Heart left ventricle (tissue), 16 donors: ENCODE measurements at regions not wholly inside any gene's neighbourhood (a gene's known extent, or its start where the extent isn't known, plus 50 kb on each side); places are given as distances from the start of the nearest gene placed in this dataset.

Source experiments
- ATAC-seq, 4 donors: fragments of 200-7000 bp; cut with Tn5 transposase; one replicate each; pipeline ENCODE4 v1.9.1; 2020 to 2022; ENCODE audit warnings: moderate library complexity in 4 of 4, mild to moderate bottlenecking in 3 of 4, moderate number of reproducible peaks in 1 of 4
- DNase-seq, 5 donors: peaks; one replicate each; pipeline ENCODE4 v3.0.0-alpha.2; 2020
- H3K27ac ChIP-seq, 12 donors: fragments of 200-600 bp; sonication (generic) in 4 of 12; one replicate each; pipeline versions ENCODE4 v1.5.0 to v1.8.0; 2016 to 2022; ENCODE audit warnings: mild to moderate bottlenecking in 2 of 12
- H3K27me3 ChIP-seq, 9 donors: fragments of 200-600 bp; sonication (generic) in 2 of 9; one replicate each; pipeline versions ENCODE4 v1.5.1 to v1.8.0; 2016 to 2022; ENCODE audit warnings: mild to moderate bottlenecking in 3 of 9
- H3K36me3 ChIP-seq, 9 donors: fragments of 200-600 bp; sonication (generic) in 2 of 9; one replicate each; pipeline versions ENCODE4 v1.5.0 to v1.8.0; 2018 to 2022; ENCODE audit warnings: mild to moderate bottlenecking in 2 of 9
- H3K4me1 ChIP-seq, 12 donors: fragments of 200-600 bp; sonication (generic) in 4 of 12; one replicate each; pipeline versions ENCODE4 v1.5.0 to v1.8.0; 2016 to 2022; ENCODE audit warnings: mild to moderate bottlenecking in 3 of 12
- H3K4me3 ChIP-seq, 12 donors: fragments of 200-600 bp; sonication (generic) in 4 of 12; one replicate each; pipeline versions ENCODE4 v1.5.0 to v1.8.0; 2017 to 2022; ENCODE audit warnings: mild to moderate bottlenecking in 9 of 12, moderate library complexity in 4 of 12
- H3K9me3 ChIP-seq, 12 donors: fragments of 200-600 bp; sonication (generic) in 4 of 12; one replicate each; pipeline versions ENCODE4 v1.5.0 to v1.8.0; 2016 to 2022; ENCODE audit warnings: mild to moderate bottlenecking in 1 of 12
- CTCF ChIP-seq, 12 donors: fragments of 200-600 bp; sonication (generic) in 4 of 12; IDR thresholded peaks; one replicate each; pipeline versions ENCODE4 v1.5.0 to v1.8.0; 2018 to 2022; ENCODE audit warnings: antibody characterized with exemption in 12 of 12, mild to moderate bottlenecking in 5 of 12
- POLR2A ChIP-seq, 2 donors: fragments of 450-650 bp; IDR thresholded peaks; one replicate each; pipeline ENCODE4 v1.6.1; 2017; ENCODE audit warnings: antibody characterized with exemption in 2 of 2, mild to moderate bottlenecking in 2 of 2, moderate library complexity in 2 of 2
- WGBS, 4 donors: extraction: QIAGEN DNeasy Blood & Tissue Kit in 2 of 4; methylation state at CpG; one replicate each; pipeline versions ENCODE4 v1.1.5 to v1.1.7; 2013 to 2018; 5-methylcytosine and 5-hydroxymethylcytosine counted together
- intact Hi-C, 10 donors: fragments of 100-400 bp; cut with DNase I; formaldehyde crosslinking; loops; one replicate each; pipeline versions ENCODE4 v1.11.1 to v1.14.2; 2022
- donor health status: ischemic (EF 13 %, LVEDD 7.1; RV severe dilation, severe dysfunction).
- donor health status: healthy with polysubstance abuse.
- donor health status: DM: no; HTN: yes; CAD: no.
- donor health status: DM: no; HTN: no; CAD: no.
- donor health status: ischemic (EF 25% LVEDD 6.9; RV normal size, moderate dysfunction).
- donor health status: ischemic (EF 25% LVEDD 5.7; RV mildly dilated, moderate dysfunction).
- donor health status: healthy.
- donor health status: DM: yes; HTN: yes; CAD: no.
- donor health status: ischemic (EF 35%, LVEDD 5.7; RV mildly dilated, moderate dysfunction).
- donor health status: nonischemic (EF 11% LVEDD 7.7; RV severe dilation, severe dysfunction).
- donor health status: DM: yes; HTN: yes; CAD: no.
- donor health status: PGD.
- donor health status: ischemic (EF 29% LVEDD 5.4; RV normal size, mild dysfunction).
- donor health status: nonischemic (EF 23%, LVEDD 6.1; RV moderate dilation, normal function).

GRCh38 chr11:109945626-109946321 is 147.4 kb upstream of the ZC3H12C start:
- no peak for TF ChIP-seq POLR2A (IDR thresholded peaks at IDR 0.05)
- no peak for TF ChIP-seq CTCF (IDR thresholded peaks at IDR 0.05)
- no peaks in the 10 kb centered on the region for H3K36me3 ChIP-seq
- peak overlapping the region in 5 of 12 donors; percentile 44 to 77 (median 71) for H3K27ac ChIP-seq
- no peak for DNase-seq
- H3K9me3 ChIP-seq: no peaks in the 10 kb centered on the region
- no peaks in the 10 kb centered on the region for H3K27me3 ChIP-seq
- peaks cover 0 to 12% (median 4%) of the 10 kb centered on the region in 12 donors for H3K4me1 ChIP-seq
- intact Hi-C loops: loop anchor here (1.0 to 10.0 kb wide), 15 partner anchors 147 to 1287 kb away; partner anchors contain the start of gene ZC3H12C (in 6 of the 10)
- H3K4me3 ChIP-seq: peak overlapping the region in 9 of 12 donors; percentile 10 to 51 (median 35)
- whole genome bisulfite sequencing, 4 donors: 55 to 59% (median 57%) methylated on average over 6 of the region's 6 CpGs
- ATAC-seq: peak in 2 of 4 donors; percentile 18 to 19

- ATAC-seq: peak; percentile 90 to 99 (median 99)
- DNase-seq: peak; percentile 81 to 90 (median 84)
- H3K27ac ChIP-seq: peak overlapping the region in 11 of 12 donors; percentile 43 to 77 (median 60)
- H3K4me3 ChIP-seq: peak overlapping the region in 10 of 12 donors; percentile 10 to 51 (median 34)
- H3K36me3 ChIP-seq: no peaks in the 10 kb centered on the region
- H3K4me1 ChIP-seq: peaks cover 0 to 8% (median 4%) of the 10 kb centered on the region in 12 donors
- H3K9me3 ChIP-seq: no peaks in the 10 kb centered on the region
- WGBS, 4 donors: 12 to 14% (median 13%) methylated on average over 8 of the region's 8 CpGs
- intact Hi-C loops: loop anchor here (1.0 to 10.0 kb wide), 15 partner anchors 146 to 1286 kb away; partner anchors contain the start of gene ZC3H12C (in 5 of the 10)
- H3K27me3 ChIP-seq: no peaks in the 10 kb centered on the region
- TF ChIP-seq CTCF (IDR thresholded peaks at IDR 0.05) (peak; percentile 83 to 98 (median 90)), POLR2A (IDR thresholded peaks at IDR 0.05) (peak in 1 of 2 donors; percentile 49)
Observed at GRCh38 chr11:109946322-109946846, 146.8 kb upstream of the ZC3H12C start.

DNA sequence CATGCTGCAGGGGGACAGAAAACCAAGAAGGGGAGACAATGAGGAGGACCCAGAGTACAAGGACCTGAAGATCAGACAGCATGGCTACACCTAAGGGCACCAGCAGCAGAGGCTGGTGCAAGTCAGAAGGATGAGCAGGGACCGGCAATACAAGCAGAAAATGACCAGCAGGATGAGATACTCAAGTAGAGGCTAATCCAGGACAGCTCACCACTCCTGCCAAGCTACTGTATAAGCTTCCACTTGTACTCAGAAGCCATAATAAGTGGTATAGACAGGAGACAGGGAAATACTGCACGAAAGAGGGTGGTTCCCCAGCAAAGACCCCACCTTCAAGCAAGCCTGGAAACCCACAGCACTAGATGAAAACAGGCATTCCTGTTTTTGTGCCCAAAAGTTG is 138.7 kb upstream of the ZC3H12C start:
- WGBS, 4 donors: 82 to 98% (median 93%) methylated on average over 2 of the region's 2 CpGs
- peaks cover 0 to 10% (median 0%) of the 10 kb centered on the region in 12 donors for H3K4me1 ChIP-seq
- H3K27me3 ChIP-seq: no peaks in the 10 kb centered on the region
- no peaks in the 10 kb centered on the region for H3K36me3 ChIP-seq
- no peaks in the 10 kb centered on the region for H3K9me3 ChIP-seq
- H3K27ac ChIP-seq: no peak overlapping the region
- DNase-seq: no peak
- ATAC-seq: no peak
- no peak overlapping the region for H3K4me3 ChIP-seq
- TF ChIP-seq CTCF (IDR thresholded peaks at IDR 0.05) (no peak), POLR2A (IDR thresholded peaks at IDR 0.05) (no peak)
- intact Hi-C loops: loop anchor here in 2 of 10 donors (5.0 to 10.0 kb wide), 2 partner anchors 218 to 230 kb away; no protein-coding TSS in a partner anchor

DNA sequence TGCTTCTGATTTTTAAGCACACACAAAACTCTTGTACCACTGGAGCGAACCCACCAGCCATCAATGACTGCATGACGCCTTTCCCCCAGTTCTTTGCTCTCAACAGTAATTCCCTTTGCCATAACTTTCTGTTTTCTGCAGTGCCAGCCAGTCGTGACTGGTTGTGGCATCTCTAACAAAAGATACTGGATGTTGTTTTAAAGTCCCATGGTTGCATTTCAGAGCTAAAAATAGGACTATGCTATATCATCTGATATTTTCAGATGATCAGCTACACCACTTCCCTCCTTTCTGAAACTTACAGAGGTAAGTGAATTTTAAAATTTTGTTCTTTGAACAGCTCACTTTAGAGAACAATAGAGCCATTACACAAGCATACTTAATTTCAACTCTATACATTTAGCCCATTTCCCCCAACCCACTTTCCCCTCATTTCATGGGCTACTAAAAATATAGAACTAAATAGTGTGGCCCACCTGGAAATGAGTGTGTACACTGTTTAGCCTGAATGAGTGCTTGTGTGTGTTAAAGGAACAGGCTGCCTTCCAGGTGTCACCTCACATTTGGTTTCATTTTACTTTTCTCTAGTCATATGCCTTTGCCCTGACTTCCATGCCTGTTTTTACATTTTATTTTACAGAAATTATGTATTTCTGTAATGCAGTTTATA is 136.9 kb upstream of the ZC3H12C start:
- no peak overlapping the region for H3K27ac ChIP-seq
- no peak for ATAC-seq
- DNase-seq: no peak
- no peaks in the 10 kb centered on the region for H3K9me3 ChIP-seq
- intact Hi-C loops: loop anchor here in 1 of 10 donors (10.0 kb wide), 1 partner anchor 229 kb away; no protein-coding TSS in a partner anchor
- no peaks in the 10 kb centered on the region for H3K27me3 ChIP-seq
- H3K4me3 ChIP-seq: no peak overlapping the region
- 68 to 83% (median 79%) methylated on average over 3 of the region's 3 CpGs for WGBS, 4 donors
- no peak for TF ChIP-seq CTCF (IDR thresholded peaks at IDR 0.05)
- no peak for TF ChIP-seq POLR2A (IDR thresholded peaks at IDR 0.05)
- no peaks in the 10 kb centered on the region for H3K36me3 ChIP-seq
- H3K4me1 ChIP-seq: peaks cover 0 to 10% (median 0%) of the 10 kb centered on the region in 12 donors
